T47D (cell line): ENCODE measurements at regions not wholly inside any gene's neighbourhood (a gene's known extent, or its start where the extent isn't known, plus 50 kb on each side); places are given as distances from the start of the nearest gene placed in this dataset.
"Not testable (repeated sequence)": the region's sequence is repeated elsewhere in the genome, so short reads cannot be mapped to it uniquely, and the experiment has no call there.

Source experiments
- DNase-seq, 2 experiments: peaks; one replicate each; pipeline versions ENCODE4 v3.0.0 to v3.0.0-alpha.2; 2011 to 2012; ENCODE audit warnings: low read depth in 1 of 2, low spot score in 1 of 2
- JUND ChIP-seq: IDR thresholded peaks from 2 replicates; pipeline ENCODE4 v1.6.1; 2012; ENCODE audit warnings: low read depth
- in situ Hi-C: cut with HindIII; loops from 2 replicates; pipeline ENCODE4 v1.10.0; 2016; ENCODE audit warnings: low sequenced_read_pairs, low pct_unique_long_range_greater_than_20kb

- in situ Hi-C loops, result not testable (repeated sequence)
These were observed 78.8 kb upstream of the PABPC3 start for GRCh38 chr13:25017176-25017575.

GRCh38 chr13:25017808-25018728 lies 77.9 kb upstream of the PABPC3 start:
- in situ Hi-C loops, result not testable (repeated sequence)
- DNase-seq, result peak; percentile 21 to 67

More at GRCh38 chr13:25017176-25017575, 78.8 kb upstream of the PABPC3 start:
- DNase-seq, result not testable (repeated sequence)

DNA sequence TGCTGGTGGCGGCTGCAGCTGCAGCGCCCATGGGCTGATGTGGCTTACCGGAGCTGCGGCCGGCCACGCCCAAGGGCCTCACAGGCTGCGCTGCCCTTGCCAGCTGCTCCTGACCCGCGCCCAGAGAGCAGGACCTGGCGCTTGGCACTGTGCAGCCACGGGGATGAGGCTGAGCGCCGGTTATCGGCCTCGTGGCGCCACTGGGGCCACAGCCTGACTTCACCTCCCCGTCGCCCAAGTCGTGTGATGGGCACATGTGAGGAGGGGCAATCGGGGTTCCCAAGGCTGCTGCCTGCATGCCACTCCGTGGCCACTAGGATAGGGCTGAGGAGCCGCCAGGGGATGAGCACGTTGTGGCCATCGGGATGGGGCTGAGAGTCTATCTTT lies 77.2 kb upstream of the PABPC3 start:
- in situ Hi-C loops, result no loop called here
- peak in 1 of 2 experiments; percentile 6 for DNase-seq
- no peak for TF ChIP-seq JUND

GRCh38 chr13:25019741-25020140 lies 76.2 kb upstream of the PABPC3 start:
- in situ Hi-C loops, DNase-seq: not testable (repeated sequence)

DNA sequence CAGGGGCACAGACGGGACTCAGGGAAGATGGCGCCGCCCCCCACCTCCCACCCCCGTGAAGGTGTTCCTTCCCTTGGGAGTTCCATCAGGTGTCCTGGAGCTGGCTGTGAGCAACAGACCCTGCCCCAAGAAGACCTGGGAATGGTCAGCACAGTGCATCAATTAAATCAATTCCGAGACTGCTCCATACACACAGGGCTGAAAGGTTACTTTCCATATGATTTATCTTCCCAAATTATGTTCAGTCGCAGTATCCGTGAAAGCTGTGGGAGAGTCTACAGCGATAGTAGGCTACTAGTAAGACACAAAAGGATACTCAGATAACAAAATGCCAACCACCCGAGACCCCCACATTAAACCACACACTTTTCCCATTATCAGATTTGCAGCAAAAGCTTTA lies 71.8 kb upstream of the PABPC3 start:
- in situ Hi-C loops, result no loop called here
- DNase-seq, result no peak
- no peak for TF ChIP-seq JUND

DNA sequence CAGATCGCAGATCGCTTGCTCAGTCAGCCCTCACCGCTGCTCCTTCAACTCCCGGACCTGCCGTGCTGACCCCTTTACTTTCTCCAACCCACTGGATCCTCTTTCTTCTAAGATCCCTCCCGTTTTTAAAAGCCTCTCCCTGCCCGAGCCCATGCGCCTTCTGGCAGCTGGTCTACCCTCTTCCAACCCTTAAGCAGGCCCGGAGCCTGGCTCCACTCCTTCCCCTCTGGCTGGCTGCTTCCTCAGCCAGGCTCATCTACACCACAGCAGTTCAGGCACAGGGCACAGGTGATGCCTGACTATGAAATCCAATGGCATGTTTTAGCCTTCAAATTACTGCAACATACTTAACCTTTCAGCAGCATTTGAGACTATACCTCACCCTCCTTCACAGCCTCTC lies 63.8 kb upstream of the PABPC3 start:
- no peak for DNase-seq
- TF ChIP-seq JUND, result no peak
- in situ Hi-C loops, result no loop called here

DNA sequence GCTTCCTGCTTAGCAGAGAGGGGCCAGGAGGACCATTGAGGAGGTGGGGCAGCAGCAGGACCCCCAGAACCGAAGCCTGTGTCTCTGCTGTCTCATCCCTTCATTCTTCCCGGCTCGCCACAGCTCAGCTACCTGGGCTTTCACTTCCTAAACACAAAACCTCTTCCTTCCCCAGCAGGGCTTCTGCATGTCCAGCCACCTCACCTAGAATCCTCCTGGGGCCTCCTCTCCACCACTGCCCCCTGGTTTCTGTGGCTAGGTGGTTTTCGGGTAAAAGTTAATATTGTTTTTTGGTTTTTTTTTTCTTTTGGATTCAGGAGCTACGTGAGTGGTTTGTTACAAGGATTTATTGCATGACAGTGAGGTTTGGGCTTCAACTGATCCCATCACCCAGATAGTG lies 61.8 kb upstream of the PABPC3 start:
- no peak for DNase-seq
- in situ Hi-C loops, result no loop called here
- no peak for TF ChIP-seq JUND

GRCh38 chr13:25037057-25037813 lies 58.7 kb upstream of the PABPC3 start:
- no peak for TF ChIP-seq JUND
- DNase-seq, result peak; percentile 41 to 75
- in situ Hi-C loops, result no loop called here

DNA sequence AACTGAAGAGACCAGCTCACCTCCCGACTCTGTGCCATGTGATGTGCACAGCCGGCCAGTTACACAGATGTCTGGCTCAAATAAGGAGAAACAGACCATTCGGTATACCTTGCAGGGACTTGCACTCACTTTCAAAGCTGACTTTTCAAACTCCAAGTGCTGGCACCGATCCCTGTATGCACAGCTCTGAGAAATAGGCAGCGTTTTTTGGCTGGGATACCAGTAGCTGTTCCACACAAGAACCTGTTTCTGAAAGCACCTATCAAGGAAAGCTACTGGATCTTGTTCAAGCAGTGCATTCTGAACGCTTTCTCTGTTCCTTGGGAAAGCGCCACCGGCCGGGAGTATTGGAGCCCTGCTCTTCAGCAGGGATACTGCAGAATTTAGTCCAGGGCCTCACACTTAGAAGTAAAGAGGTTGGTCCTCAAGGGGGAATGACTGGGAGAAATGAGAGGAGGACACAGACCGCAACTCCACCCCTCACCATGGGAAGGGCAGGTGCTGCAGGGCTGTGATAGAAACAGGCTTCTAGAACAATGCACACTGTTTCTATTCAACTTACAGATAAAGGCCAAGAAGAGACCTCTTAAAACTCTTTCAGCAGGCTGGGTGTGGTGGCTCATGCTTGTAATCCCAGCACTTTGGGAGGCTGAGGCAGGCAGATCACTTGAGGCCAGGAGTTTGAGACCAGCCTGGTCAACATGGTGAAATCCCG lies 53.6 kb upstream of the PABPC3 start:
- no peak for TF ChIP-seq JUND
- DNase-seq, result no peak
- in situ Hi-C loops, result no loop called here

DNA sequence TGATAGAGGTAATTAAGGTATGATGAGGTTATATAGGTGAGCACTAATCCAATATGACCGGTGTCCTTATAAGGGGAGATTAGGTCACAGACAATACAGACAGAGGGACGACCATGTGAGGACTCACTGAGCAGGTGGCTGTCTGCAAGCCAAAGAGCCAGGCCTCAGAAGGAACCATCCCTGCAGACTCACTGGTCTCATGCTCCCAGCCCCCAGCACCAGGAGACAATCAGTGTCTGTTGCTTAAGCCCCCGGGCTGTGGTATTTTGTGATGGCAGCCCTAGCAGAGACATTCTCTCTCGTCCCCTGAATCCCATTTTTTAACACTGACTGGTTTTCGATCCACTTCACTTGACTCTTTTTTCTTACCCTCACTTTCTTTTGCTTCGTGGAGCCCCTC lies 51.9 kb upstream of the PABPC3 start:
- in situ Hi-C loops, result no loop called here
- TF ChIP-seq JUND, result no peak

More for the DNA sequence above, 51.9 kb upstream of the PABPC3 start:
- no peak for DNase-seq
